G401 (cell line): ENCODE measurements at regions not wholly inside any gene's neighbourhood (a gene's known extent, or its start where the extent isn't known, plus 50 kb on each side); places are given as distances from the start of the nearest gene placed in this dataset.
"Not testable (repeated sequence)": the region's sequence is repeated elsewhere in the genome, so short reads cannot be mapped to it uniquely, and the experiment has no call there.

Experiments used
- DNase-seq: peaks from one replicate; pipeline ENCODE4 v3.0.0-alpha.2; 2015; ENCODE audit warnings: low spot score
- in situ Hi-C: cut with HindIII; loops from 2 replicates; pipeline ENCODE4 v1.10.0; 2016; ENCODE audit warnings: low sequenced_read_pairs, mixed read lengths

- in situ Hi-C loops = no loop called here
Measured at GRCh38 chr5:159515197-159515596, 184.9 kb upstream of the IL12B start.

DNA sequence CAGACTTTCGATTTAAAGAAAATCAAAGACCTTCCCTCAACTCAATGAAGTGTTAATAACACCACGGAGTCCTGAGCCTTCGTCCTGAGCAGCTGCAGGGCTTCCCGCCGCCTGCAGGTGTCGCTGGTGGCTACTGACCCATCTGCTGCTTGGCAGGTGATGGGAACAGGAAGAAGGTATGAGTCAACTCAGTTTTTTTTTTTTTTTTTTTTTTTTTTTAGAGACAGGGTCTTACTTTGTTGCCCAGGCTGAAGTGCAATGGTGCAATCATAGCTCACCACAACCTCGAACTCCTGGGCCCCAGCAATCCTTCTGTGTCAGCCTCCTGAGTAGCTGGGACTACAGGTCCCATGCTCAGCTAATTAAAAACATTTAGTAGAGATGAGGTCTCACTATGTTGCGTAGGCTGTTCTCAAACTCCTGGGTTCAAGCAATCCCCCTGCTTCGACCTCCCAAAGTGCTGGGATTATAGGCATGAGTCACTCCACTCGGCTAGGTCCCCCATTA lies 185.7 kb upstream of the IL12B start:
- DNase-seq = peak; percentile 20
- in situ Hi-C loops = no loop called here

More at GRCh38 chr5:159515197-159515596, 184.9 kb upstream of the IL12B start:
- DNase-seq = no peak

DNA sequence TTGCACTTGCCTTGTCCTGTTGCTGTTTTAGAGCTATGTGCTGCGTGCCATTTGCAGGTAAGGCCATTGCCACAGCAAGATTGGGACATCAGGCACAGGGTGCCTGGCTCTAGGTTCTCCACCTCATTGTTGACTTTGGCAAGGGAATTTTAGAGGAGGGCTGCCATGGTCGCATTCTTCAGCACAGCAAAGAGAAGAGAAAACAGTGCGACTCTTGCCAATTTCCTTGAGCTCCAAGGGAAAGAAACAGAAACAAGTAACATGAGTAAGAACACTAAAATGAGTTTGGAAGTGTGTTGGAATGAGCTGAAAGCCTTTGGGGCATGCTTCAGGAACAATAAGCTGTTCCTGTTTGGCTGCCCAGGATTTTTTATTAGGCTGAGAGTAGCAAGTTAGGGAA lies 188.1 kb upstream of the IL12B start:
- DNase-seq = no peak
- in situ Hi-C loops = no loop called here

- in situ Hi-C loops = no loop called here
- no peak for DNase-seq
Measured at GRCh38 chr5:159519365-159519764, 189.1 kb upstream of the IL12B start.

DNA sequence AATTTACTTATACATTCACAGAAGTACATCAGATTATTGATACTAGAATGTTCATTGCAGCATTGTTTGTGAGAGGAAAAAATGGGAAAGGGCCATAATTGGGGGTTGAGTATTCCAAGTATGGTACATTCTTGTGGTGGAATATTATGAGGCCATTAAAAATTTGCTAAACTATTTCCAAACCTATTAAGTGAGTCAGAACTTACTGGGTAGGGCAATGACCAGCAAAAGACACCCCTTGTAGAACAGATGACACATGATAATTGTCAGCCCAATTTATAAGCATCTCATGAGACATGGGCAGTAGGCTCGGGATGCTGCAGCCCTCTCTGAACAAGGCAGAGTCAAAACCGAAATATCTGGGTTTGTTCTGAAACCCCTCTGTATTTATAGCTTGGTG lies 192.6 kb upstream of the IL12B start:
- in situ Hi-C loops = no loop called here
- DNase-seq = no peak

GRCh38 chr5:159524279-159524678 lies 194.0 kb upstream of the IL12B start:
- DNase-seq, in situ Hi-C loops: not testable (repeated sequence)

GRCh38 chr5:159525117-159525516 lies 194.8 kb upstream of the IL12B start:
- DNase-seq = no peak

DNA sequence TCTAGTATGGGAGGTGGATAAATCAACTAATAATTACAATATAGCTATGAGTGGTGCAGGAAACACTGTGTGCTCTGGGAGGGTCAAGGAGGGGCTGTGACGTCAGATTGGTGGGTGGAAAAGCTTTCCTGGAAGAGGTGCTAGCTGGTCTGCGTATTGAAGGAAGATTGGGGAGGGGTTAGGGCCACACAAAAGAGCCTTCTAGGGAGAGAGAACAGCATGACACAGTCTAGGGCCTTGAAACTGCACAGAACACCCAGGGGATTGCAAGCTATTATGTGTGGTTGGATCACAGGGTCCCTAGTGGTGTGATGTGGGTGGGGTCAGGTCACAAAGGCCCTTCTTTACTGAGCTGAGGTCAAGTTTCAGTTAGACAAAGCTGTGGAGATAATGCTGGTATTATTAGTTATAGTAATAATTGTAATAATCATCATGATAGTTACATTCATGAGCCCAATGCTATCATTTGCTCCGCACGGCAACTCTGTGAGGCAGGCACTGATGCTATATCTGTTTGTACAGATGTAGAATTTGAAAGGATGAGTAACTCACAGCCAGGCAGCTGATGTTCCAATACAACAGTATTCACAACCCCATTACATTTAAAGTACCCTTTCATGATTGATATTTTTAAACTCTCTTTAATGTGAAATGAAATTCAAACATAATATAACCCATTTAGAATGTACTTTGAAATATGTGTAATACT lies 197.4 kb upstream of the IL12B start:
- in situ Hi-C loops = no loop called here
- DNase-seq = no peak

More at GRCh38 chr5:159525117-159525516, 194.8 kb upstream of the IL12B start:
- in situ Hi-C loops = no loop called here

- in situ Hi-C loops = no loop called here
- no peak for DNase-seq
Measured at GRCh38 chr5:159531554-159532105, 201.3 kb upstream of the IL12B start.

DNA sequence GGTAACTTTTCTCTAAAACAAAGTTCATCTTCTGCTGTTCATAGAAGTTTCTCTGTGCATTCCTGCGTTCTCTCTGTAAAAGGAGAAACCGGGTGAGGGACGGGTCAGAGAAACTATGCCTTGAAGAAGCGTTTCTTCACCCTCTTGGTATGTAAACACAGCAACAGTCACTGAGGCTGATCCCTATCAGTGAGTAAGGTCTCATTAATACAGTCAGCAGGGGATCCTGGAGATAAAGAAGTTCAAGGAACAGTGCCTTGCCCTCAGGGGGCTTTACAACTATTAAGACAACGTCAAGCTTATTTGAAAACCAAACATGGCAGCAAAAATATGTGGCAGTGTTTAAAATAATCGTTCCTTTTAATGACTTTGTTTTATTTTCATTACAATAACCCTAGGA lies 202.9 kb upstream of the IL12B start:
- in situ Hi-C loops = no loop called here
- no peak for DNase-seq

DNA sequence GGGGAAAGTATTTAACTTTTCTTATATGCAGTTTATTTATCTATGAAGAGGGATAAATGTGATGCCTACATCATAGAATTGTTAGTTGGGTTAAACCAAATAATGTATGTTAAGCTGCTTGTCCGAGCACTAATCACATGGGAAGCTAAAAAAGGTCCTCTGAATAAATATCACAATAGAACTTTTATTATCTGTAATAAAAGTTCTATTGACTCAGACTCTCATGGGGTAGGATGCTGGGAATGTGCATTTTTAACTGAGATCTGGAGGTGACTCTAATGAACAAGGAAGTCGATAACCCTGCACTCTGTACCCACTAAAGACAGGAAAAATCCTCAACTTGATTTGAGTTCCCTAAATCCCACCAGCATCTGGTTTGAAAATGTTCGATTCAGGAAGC lies 205.9 kb upstream of the IL12B start:
- in situ Hi-C loops = no loop called here
- no peak for DNase-seq

DNA sequence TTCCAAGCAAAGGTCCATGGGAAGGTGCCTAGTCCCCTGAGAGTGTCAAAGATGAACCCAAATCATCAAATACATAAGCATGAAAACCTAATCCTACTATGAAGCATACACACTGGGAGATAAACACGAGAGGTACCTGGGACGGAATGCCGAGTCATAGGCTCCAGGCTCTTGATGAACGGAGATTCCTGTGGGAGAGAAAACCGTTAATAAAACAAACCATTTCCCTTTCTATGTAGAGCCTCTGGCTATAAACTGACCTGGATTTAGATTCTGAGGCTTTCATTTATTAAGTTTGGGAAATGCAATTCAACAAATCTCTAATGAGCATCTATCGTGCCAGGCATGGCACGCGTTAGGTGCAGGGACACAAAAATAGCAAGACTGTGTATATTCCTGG lies 206.4 kb upstream of the IL12B start:
- DNase-seq = no peak
- in situ Hi-C loops = no loop called here

- DNase-seq = no peak
- in situ Hi-C loops = no loop called here
Measured at GRCh38 chr5:159539678-159540077, 209.4 kb upstream of the IL12B start.

DNA sequence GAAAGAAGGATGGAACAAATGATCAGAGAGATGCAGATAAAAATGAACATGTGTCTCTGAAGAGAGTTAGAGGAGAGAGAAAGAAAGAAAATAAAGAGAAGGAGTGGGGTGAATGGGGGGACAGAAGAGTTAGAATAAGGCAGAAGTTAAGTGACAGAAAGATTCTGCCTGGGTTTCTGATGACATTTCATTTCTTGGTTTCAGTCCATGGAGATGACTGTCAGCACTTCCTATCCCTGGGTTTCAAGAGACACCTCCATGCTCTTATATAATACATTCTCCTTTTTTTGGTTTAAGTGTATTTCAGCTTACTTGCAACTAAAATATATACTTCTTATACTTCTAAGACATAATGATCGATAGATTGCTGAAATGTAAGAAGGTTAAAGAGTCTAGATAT lies 213.0 kb upstream of the IL12B start:
- in situ Hi-C loops = no loop called here
- DNase-seq = no peak

DNA sequence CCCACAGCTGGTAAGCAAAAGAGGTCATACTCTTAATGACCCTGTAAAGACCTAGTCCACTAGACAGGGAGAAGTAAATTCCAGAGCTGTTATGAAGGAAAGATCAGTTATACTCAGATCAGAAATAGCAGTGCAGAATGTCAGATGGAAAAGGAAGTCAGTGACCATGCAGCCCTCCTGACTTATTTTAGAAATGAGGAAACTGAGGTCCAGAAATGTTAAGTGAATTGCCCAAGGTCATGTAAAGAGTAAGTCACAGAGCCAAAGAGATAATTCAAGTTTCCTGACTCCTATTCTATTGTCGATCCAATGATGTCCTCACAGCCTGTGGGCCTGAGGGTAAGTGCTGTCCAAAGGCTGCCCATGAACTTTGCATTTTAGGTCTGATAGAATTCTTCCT lies 214.9 kb upstream of the IL12B start:
- in situ Hi-C loops = no loop called here
- no peak for DNase-seq

- no peak for DNase-seq
- in situ Hi-C loops = no loop called here
Measured at GRCh38 chr5:159547466-159548195, 217.3 kb upstream of the IL12B start.

GRCh38 chr5:159548517-159548916 lies 218.2 kb upstream of the IL12B start:
- no peak for DNase-seq
- in situ Hi-C loops = no loop called here

- in situ Hi-C loops = no loop called here
- DNase-seq = no peak
Measured at GRCh38 chr5:159549046-159549445, 218.8 kb upstream of the IL12B start.

- no peak for DNase-seq
- in situ Hi-C loops = no loop called here
Measured at GRCh38 chr5:159550951-159551350, 220.7 kb upstream of the IL12B start.

- in situ Hi-C loops = no loop called here
- no peak for DNase-seq
Measured at GRCh38 chr5:159552751-159553150, 222.5 kb upstream of the IL12B start.
